SKM-1 (cell line): ENCODE measurements at regions not wholly inside any gene's neighbourhood (a gene's known extent, or its start where the extent isn't known, plus 50 kb on each side); places are given as distances from the start of the nearest gene placed in this dataset.

Experiments used
- DNase-seq: peaks from one replicate; lab custom pipeline; 2025; ENCODE audit not compliant: unreplicated experiment; lab: John Stamatoyannopoulos, UW

GRCh38 chr1:194151056-194151455 lies 964.6 kb upstream of the B3GALT2 start:
- DNase-seq: no peak

- DNase-seq: no peak
These were observed 963.8 kb upstream of the B3GALT2 start for GRCh38 chr1:194150242-194150641.

GRCh38 chr1:194133152-194133551 lies 946.7 kb upstream of the B3GALT2 start:
- DNase-seq: no peak

DNA sequence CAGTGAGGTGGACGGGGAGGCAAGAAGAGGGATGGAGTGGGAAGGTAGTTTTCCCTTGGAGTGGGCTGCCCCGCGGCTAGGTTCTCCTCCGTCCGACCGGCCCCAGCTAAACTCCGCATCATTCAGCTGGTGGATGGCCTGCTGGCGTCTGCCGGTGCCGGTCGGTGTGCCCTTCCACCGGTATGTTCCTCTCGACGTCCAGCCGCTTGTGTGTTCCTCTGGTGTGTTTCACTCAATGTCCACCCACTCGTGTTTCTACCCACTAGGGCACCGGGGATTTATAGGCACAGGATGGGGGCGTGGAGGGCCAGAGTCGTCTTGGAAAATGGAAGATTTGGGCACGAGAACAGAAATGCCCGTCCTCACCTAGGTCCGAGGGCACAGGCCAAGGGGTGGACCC lies 931.7 kb upstream of the B3GALT2 start:
- DNase-seq: no peak

DNA sequence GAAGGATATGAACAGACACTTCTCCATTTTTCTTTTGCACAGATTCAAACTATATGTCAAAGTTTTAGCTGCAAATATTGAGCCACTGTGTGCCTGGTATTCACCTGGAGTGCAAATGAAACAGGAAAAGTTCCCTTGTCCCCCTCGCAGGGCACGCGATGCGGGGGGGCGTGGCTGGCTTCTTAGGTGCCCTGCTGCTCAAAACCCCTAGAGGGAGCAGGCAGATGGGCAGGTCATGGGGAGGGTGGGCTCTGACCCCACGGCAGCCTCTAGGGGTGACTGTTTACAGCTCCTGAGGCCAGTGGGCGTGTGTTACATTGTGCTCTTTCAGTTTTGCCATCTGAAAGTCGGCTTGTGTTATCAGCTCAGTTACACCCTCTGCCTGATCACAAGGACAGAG lies 931.2 kb upstream of the B3GALT2 start:
- no peak for DNase-seq

DNA sequence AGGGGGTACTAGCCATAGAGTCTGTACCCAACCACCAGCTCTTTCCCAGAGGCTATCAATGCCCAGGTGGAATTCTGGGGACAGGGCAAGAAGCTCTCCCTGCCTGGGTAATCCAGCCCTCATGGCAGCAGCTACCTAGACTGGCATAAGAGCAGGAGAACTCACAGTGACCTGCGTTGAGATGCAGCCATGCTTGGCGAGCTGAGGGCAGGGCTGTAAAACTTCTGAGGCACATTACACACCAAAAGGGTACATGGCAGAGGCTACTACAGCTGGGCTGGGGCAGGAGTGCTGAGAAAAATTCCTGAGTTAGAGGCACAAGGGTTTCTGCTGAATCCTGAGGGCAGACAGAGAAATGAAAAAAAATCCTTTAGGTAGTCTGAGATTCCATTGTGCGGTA lies 927.9 kb upstream of the B3GALT2 start:
- no peak for DNase-seq

DNA sequence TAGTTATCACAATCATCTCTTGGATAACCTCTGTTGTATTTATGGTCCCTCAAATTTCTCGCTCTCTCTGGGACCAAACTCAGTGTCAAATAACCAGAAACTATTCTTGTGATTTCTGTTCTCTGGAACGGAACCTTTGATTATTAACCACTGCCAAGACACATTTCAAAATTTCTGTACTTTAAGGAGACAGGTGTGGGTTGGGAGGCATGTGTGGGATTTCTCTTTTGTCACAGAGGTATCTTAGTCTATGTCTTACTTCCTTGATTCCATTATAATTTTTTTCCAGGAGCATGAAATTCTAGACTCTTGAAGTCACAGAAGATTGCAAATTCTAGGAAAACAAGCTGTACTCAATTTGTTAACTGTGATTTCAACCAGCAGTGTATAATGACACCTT lies 919.0 kb upstream of the B3GALT2 start:
- no peak for DNase-seq

DNA sequence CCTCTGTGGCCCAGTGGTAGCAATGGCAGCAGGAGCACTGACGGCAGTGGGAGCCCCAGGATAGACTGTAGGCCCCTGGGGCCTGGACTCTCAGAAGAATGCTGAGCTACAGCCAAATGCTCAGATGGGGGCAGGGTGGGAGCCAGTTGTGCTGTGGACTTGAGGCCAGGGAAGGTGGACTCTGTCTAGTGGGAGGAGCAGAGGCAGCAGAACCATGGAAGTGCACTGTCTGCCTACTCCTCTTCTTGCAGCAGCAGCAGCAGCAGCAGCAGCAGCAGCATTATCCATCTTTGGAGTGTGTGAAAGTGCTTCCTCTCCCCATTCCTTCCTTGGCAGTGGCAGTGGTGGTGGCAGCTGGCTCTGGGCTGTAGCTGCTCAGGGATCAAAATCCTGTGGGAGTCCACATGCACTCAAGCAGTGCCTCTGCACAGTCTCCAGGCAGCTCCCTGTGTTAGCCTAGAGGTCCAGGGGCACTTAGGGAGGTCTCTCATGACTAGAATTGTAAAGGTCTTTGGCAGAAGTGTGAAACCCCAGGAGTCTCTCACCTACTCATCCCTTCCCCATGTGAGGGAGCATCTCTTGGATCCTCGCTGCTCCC lies 917.9 kb upstream of the B3GALT2 start:
- DNase-seq: no peak

DNA sequence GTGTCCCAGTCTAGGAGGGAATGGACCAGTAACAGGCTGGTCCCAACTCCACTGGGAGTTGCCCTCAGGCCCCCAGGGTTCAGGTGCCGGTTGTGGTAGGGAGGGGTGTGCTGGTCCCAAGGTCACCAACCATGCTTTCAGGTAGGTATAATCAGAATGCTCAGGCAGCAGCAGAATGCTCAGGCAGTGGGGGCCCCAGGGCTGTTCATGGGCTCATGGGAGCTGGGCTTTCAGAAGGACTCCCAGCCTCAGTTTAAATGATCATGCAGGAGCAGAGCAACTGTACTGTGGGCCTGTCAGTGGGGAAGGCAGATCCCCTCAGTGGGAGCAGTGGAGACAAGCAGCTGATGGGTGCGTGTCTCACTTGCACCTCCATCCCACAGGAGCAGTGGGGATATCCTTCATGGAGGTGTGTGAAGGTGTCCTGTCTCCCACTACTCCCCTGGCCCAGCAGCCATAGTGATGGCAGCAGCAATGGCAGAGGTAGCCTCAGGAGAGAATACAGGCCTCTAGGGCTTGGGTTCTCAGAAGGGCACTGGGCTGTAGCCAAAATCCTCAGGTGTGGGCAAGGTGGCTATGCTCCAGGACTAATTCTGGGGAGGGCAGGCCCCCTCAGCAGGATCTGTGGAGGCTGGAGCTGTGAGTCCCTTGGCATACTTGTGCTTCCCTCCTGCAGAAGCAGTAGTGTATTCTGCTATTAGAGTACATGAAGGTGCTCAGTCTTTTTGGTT lies 917.3 kb upstream of the B3GALT2 start:
- no peak for DNase-seq

- DNase-seq: no peak
These were observed 916.7 kb upstream of the B3GALT2 start for GRCh38 chr1:194103101-194103500.

DNA sequence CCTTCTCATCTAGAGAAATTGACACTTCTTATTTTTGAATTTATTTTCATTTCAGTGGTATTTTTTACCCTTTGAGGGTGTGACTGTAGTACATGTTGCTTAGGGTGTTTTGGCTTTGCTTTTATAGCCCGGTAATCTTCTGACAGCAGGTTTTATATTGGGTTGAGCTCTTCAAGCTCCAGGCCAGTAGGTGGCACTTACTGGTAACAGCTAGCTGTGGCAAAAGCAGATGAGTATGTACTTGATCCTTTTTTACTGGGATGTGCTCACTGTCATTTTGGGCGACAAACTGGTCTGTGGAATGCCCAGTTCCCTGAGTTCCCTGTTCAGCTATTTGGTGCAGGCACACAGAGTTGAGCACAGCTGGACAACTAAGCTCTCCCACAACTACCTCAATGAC lies 916.2 kb upstream of the B3GALT2 start:
- no peak for DNase-seq

DNA sequence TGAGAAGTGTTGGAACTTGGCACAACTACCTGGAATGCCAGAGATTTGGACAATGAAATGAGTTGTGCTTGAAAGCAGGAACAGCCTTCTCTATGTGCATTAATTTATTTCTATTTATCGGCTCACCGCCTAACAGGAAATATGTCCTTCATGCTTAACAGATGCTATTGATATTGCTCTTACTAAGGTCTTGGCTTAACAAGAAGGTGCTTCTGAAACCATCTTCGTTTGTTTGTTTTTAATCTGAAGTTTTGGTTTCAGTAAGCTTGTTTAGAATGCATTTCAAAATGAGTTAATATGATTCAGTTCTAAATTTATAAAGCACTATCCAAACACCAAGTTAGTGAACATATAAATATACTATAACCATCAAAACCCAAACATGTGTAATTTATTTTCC lies 898.3 kb upstream of the B3GALT2 start:
- no peak for DNase-seq

DNA sequence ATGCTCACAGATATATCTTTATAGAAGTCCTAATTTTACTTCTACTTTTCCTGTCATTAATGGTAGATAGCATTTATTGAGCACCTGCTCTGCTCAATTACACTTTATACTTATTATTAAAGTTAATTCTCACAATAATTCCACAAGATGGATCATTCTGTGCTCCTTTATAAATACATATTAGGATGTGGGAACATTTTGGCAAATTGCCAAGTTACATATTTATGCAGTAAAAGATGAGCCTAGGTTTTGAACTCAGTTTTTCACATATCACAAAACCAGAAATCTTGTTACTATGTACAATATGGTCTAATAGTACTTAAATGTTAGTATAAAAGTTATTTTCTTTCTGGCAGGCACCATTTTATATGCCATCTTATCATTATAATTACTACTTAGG lies 895.0 kb upstream of the B3GALT2 start:
- DNase-seq: no peak

DNA sequence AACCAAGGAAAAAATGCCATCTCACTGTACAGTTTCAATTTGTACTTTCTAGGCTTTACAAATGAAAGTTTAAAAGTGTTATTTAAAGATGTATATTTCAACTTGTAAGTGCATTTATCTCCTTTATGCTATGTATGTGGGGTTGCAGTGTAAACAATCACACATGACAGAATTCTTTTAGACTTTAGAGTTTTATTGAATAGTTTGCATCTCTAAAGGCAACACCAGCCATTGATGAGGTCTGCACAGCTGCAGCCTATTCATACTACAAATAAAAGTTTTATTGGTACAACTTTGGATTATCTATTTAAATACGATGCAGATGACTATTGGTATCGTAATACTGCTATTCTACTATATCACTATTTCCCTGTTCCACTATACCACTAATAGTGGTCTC lies 894.4 kb upstream of the B3GALT2 start:
- no peak for DNase-seq

DNA sequence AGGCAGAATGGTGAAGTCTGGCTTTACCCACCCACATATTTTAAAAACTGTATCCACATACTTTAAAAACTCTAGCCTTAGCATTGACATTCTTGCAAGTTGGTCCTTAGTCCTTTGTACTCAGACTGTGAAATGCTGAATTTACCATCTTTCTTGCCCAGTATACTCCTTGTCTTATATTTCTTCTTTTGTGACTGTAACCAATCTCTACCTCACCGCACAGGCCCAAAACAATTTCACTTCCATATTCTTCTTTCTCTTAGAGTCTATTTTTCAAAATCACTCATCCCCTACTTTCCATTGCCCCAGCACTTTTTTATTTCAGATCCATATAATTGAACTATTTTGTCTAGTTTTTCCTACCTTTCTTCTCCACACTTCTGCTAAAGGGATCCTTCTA lies 892.4 kb upstream of the B3GALT2 start:
- DNase-seq: no peak

- DNase-seq: no peak
These were observed 890.2 kb upstream of the B3GALT2 start for GRCh38 chr1:194076646-194077045.

DNA sequence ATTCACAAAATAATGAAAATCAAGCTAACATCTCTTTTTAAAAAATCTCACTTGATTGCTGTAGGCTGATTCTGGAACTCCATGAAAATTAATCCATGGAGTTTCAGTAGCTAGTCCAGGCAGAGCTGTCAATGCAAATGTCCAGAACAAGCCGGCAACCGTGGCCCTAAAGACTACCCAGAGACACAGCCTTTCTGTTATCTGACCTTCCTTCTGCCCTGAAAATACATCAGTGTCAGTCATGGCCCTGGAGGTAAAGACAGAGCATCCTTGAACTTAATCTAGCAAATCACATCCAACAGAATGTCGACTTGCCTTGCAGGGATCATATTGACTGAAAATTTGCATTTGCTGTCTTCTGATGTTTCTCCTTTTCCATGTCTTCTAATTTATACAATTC lies 887.4 kb upstream of the B3GALT2 start:
- no peak for DNase-seq

GRCh38 chr1:194071205-194071604 lies 884.8 kb upstream of the B3GALT2 start:
- DNase-seq: no peak

DNA sequence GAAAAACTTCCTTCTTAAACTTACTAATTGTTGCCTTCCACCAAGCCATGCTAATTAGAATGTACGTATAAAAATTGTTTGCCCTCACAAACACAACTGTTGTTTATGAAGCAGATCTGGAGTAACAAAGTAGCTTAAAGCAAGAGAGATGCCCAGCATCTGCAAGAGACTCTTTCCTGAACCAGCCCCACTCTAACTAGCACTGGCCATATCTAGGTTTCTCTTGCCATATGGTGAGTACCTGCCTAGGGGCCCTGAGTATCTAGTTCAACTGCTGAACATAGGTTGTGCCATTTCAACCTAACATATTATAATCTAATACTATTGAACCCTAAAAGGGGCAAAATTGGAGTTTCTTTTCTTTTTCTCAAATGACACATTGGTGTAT lies 883.4 kb upstream of the B3GALT2 start:
- no peak for DNase-seq

- no peak for DNase-seq
These were observed 882.9 kb upstream of the B3GALT2 start for GRCh38 chr1:194069168-194069830.

- DNase-seq: no peak
These were observed 882.2 kb upstream of the B3GALT2 start for GRCh38 chr1:194068446-194069167.

DNA sequence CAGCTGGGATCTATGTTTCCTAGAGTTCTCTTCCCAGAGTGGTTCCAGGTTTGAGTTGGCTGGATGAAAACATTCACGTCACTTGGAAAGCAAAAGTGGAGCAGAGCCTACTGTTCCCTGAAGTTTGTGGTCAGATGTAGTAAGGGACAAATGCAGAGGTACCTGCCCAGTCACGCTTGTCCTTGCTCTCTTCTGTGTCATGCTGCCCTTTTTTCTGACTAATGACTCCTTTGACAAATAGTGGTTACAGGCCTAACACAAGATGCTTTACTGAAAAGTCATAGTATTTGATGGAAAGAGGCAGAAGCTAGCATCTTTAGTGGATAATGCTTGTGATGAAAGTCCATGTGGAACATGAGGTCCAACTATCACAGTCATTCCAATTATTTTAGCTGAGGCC lies 881.4 kb upstream of the B3GALT2 start:
- DNase-seq: no peak
